ENCODE measurements at regions not wholly inside any gene's neighbourhood (a gene's known extent, or its start where the extent isn't known, plus 50 kb on each side); places are given as distances from the start of the nearest gene placed in this dataset.
"Not testable (repeated sequence)": the region's sequence is repeated elsewhere in the genome, so short reads cannot be mapped to it uniquely, and the experiment has no call there.

- H3K36me3 ChIP-seq (ENCODE audit: control insufficient read depth, insufficient read depth, low read length) = no peaks in the 10 kb centered on the region
- no peaks in the 10 kb centered on the region for H3K9me3 ChIP-seq (ENCODE audit: control insufficient read depth, insufficient read depth, low read length)
- no peaks in the 10 kb centered on the region for H3K27me3 ChIP-seq (ENCODE audit: control insufficient read depth, insufficient read depth, low read length)
- H3K4me1 ChIP-seq (ENCODE audit: control insufficient read depth, insufficient read depth, low read length) = no peaks in the 10 kb centered on the region
- WGBS (ENCODE audit: insufficient coverage) = 92% methylated on average over 2 of the region's 2 CpGs
- H3K4me3 ChIP-seq (ENCODE audit: low read length) = no peak overlapping the region
- Mint-ChIP-seq H3K4me1 (no peaks in the 10 kb centered on the region), H3K27ac (no peak overlapping the region), H3K9me3 (no peaks in the 10 kb centered on the region), H3K27me3 (ENCODE audit: low read depth in 2 of 2) (no peaks in the 10 kb centered on the region), H3K36me3 (no peaks in the 10 kb centered on the region), H3K4me3 (no peak overlapping the region)
- ATAC-seq (no peak), DNase-seq (no peak)
- TF ChIP-seq, protein P1, sequence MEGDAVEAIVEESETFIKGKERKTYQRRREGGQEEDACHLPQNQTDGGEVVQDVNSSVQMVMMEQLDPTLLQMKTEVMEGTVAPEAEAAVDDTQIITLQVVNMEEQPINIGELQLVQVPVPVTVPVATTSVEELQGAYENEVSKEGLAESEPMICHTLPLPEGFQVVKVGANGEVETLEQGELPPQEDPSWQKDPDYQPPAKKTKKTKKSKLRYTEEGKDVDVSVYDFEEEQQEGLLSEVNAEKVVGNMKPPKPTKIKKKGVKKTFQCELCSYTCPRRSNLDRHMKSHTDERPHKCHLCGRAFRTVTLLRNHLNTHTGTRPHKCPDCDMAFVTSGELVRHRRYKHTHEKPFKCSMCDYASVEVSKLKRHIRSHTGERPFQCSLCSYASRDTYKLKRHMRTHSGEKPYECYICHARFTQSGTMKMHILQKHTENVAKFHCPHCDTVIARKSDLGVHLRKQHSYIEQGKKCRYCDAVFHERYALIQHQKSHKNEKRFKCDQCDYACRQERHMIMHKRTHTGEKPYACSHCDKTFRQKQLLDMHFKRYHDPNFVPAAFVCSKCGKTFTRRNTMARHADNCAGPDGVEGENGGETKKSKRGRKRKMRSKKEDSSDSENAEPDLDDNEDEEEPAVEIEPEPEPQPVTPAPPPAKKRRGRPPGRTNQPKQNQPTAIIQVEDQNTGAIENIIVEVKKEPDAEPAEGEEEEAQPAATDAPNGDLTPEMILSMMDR (IDR thresholded peaks at IDR 0.05) = no peak
- intact Hi-C loops (cut with micrococcal nuclease) = loop anchor here (10.0 kb wide), 1 partner anchor 55 kb away; no protein-coding TSS in a partner anchor
- no peak overlapping the region for H3K27ac ChIP-seq (ENCODE audit: low read length)
Measured at GRCh38 chrX:40389555-40389954, 191.2 kb upstream of the ATP6AP2 start.

GRCh38 chrX:40388441-40388840 lies 192.3 kb upstream of the ATP6AP2 start:
- no peak overlapping the region for H3K27ac Mint-ChIP-seq
- Histone ChIP-seq H3K27ac (ENCODE audit: low read length) (no peak overlapping the region), H3K36me3 (ENCODE audit: control insufficient read depth, insufficient read depth, low read length) (no peaks in the 10 kb centered on the region), H3K9me3 (ENCODE audit: control insufficient read depth, insufficient read depth, low read length) (no peaks in the 10 kb centered on the region), H3K4me3 (ENCODE audit: low read length) (no peak overlapping the region), H3K4me1 (ENCODE audit: control insufficient read depth, insufficient read depth, low read length) (no peaks in the 10 kb centered on the region), H3K27me3 (ENCODE audit: control insufficient read depth, insufficient read depth, low read length) (no peaks in the 10 kb centered on the region)
- H3K9me3 Mint-ChIP-seq = no peaks in the 10 kb centered on the region
- H3K27me3 Mint-ChIP-seq (ENCODE audit: low read depth in 2 of 2) = no peaks in the 10 kb centered on the region
- H3K4me3 Mint-ChIP-seq = no peak overlapping the region
- TF ChIP-seq, protein P1 (IDR thresholded peaks at IDR 0.05) = no peak
- DNase-seq (no peak), ATAC-seq (no peak)
- 99% methylated on average over 4 of the region's 5 CpGs for WGBS (ENCODE audit: insufficient coverage)
- H3K4me1 Mint-ChIP-seq = no peaks in the 10 kb centered on the region
- H3K36me3 Mint-ChIP-seq = no peaks in the 10 kb centered on the region
- intact Hi-C loops (cut with micrococcal nuclease) = loop anchor here (10.0 kb wide), 1 partner anchor 56 kb away; no protein-coding TSS in a partner anchor

DNA sequence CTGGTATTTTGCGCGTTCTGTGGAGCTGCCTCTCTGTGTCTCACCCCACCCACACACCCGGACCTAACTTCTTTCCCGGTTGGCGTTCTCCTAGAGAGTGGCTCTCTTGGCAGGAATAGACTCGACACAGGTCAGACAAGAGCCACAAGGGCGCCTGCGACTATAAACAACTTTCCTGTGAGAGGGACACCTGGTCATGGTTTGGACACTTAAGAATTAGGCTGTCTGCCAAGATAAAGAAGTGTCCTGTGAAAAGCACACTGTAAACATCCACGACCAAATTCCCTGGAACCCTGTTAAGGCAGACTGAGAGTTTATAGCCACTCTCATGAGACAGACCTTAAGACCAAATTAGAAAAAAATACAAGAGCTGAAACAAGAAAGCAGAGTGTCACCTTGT lies 192.9 kb upstream of the ATP6AP2 start:
- H3K4me3 Mint-ChIP-seq; ATAC-seq; H3K36me3 ChIP-seq (ENCODE audit: control insufficient read depth, insufficient read depth, low read length); H3K4me3 ChIP-seq (ENCODE audit: low read length); H3K27me3 Mint-ChIP-seq (ENCODE audit: low read depth in 2 of 2); H3K27me3 ChIP-seq (ENCODE audit: control insufficient read depth, insufficient read depth, low read length); DNase-seq; H3K27ac ChIP-seq (ENCODE audit: low read length); H3K27ac Mint-ChIP-seq; H3K9me3 ChIP-seq (ENCODE audit: control insufficient read depth, insufficient read depth, low read length); H3K4me1 ChIP-seq (ENCODE audit: control insufficient read depth, insufficient read depth, low read length); H3K36me3 Mint-ChIP-seq; H3K9me3 Mint-ChIP-seq; H3K4me1 Mint-ChIP-seq: not testable (repeated sequence)
- intact Hi-C loops (cut with micrococcal nuclease) = loop anchor here (10.0 kb wide), 1 partner anchor 57 kb away; no protein-coding TSS in a partner anchor
- WGBS (ENCODE audit: insufficient coverage) = 90% methylated on average over 8 of the region's 9 CpGs

DNA sequence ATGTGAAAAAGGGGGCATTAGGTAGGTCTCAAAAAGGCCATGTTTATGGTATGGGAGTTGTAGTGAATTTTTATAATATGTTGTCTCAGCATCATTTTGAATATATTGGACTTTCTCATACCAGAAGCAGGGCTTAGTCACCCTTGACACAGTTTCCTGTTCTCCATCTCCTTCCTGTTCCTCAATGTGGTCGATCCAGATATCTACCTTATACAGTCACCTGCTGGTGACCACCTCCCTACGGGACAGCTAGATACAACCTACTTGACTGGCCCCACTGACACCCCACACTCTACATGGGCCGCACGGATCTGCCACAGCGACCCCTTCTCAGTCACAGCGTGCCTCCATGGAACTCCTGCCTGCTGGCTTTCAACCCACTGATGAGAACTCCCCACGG lies 193.5 kb upstream of the ATP6AP2 start:
- not testable (repeated sequence) for H3K4me3 Mint-ChIP-seq; H3K27ac ChIP-seq (ENCODE audit: low read length); ATAC-seq; H3K36me3 Mint-ChIP-seq; H3K4me3 ChIP-seq (ENCODE audit: low read length); H3K27ac Mint-ChIP-seq; H3K36me3 ChIP-seq (ENCODE audit: control insufficient read depth, insufficient read depth, low read length); H3K9me3 ChIP-seq (ENCODE audit: control insufficient read depth, insufficient read depth, low read length); H3K4me1 ChIP-seq (ENCODE audit: control insufficient read depth, insufficient read depth, low read length); H3K9me3 Mint-ChIP-seq; H3K27me3 Mint-ChIP-seq (ENCODE audit: low read depth in 2 of 2); H3K4me1 Mint-ChIP-seq; DNase-seq; H3K27me3 ChIP-seq (ENCODE audit: control insufficient read depth, insufficient read depth, low read length)
- 70% methylated on average over 6 of the region's 7 CpGs for WGBS (ENCODE audit: insufficient coverage)
- intact Hi-C loops (cut with micrococcal nuclease) = loop anchor here (10.0 kb wide), 1 partner anchor 57 kb away; no protein-coding TSS in a partner anchor

All from natural killer cell (primary cell).